ACC112 (cell line): ENCODE measurements at regions not wholly inside any gene's neighbourhood (a gene's known extent, or its start where the extent isn't known, plus 50 kb on each side); places are given as distances from the start of the nearest gene placed in this dataset.
"Not testable (repeated sequence)": the region's sequence is repeated elsewhere in the genome, so short reads cannot be mapped to it uniquely, and the experiment has no call there.

Experiments used
- H2AFZ ChIP-seq: fragments of 200-600 bp; sonication (generic); one replicate; pipeline ENCODE4 v1.6.0; 2017; ENCODE audit warnings: antibody characterized with exemption, low read length; ENCODE audit not compliant: unreplicated experiment
- H3K27ac ChIP-seq: fragments of 200-600 bp; sonication (generic); 2 replicates; pipeline ENCODE4 v1.5.1; 2014; ENCODE audit warnings: low read depth, mild to moderate bottlenecking, antibody characterized with exemption, low read length, moderate library complexity
- H3K27me3 ChIP-seq: fragments of 200-600 bp; sonication (generic); 2 replicates; pipeline ENCODE4 v1.6.1; 2014; ENCODE audit warnings: mild to moderate bottlenecking, antibody characterized with exemption, low read length, moderate library complexity, mixed read lengths; ENCODE audit not compliant: insufficient read depth
- H3K36me3 ChIP-seq: fragments of 200-600 bp; sonication (generic); 2 replicates; pipeline ENCODE4 v1.6.1; 2016; ENCODE audit warnings: mild to moderate bottlenecking, antibody characterized with exemption, low read length, moderate library complexity, mixed read lengths; ENCODE audit not compliant: insufficient read depth
- H3K4me1 ChIP-seq: fragments of 200-600 bp; sonication (generic); one replicate; pipeline ENCODE4 v1.6.1; 2016; ENCODE audit warnings: low read length, mixed read lengths; ENCODE audit not compliant: insufficient read depth, unreplicated experiment, control insufficient read depth
- H3K4me3 ChIP-seq: fragments of 200-600 bp; sonication (generic); 2 replicates; pipeline ENCODE4 v1.5.1; 2014; ENCODE audit warnings: mild to moderate bottlenecking, low read depth, low read length
- H3K79me2 ChIP-seq: fragments of 200-600 bp; sonication (generic); one replicate; pipeline ENCODE4 v1.6.0; 2016; ENCODE audit warnings: low read length; ENCODE audit not compliant: control insufficient read depth, unreplicated experiment, insufficient read depth

- H3K4me3 ChIP-seq, result no peak overlapping the region
- no peaks in the 10 kb centered on the region for H3K36me3 ChIP-seq
- H3K27me3 ChIP-seq, result no peaks in the 10 kb centered on the region
- H3K79me2 ChIP-seq, result no peaks in the 10 kb centered on the region
- H3K27ac ChIP-seq, result no peak overlapping the region
- no peak overlapping the region for H2AFZ ChIP-seq
- no peaks in the 10 kb centered on the region for H3K4me1 ChIP-seq
These were observed 2188.9 kb downstream of the PCDH7 start for GRCh38 chr4:32909053-32909452.

DNA sequence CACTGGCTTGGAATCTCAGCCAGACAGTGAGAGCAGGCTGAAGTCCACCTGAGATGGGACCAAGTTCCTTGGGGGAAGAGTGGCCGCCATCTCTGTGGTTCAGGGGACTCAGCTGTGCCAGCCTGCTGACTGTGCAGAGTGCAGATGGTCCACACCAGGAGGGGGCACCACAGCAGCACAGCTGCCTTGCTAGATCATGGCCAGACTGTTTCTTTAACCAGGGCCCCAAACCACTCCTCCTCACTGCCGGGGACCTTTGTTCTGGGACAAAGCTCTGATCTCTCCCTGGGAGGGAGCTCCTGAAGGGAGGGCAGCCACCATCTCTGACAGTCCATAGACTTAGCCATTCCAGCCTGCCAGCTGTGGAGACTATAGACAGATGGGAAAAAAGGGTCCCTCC is 2189.6 kb downstream of the PCDH7 start:
- Histone ChIP-seq H2AFZ (no peak overlapping the region), H3K27ac (no peak overlapping the region), H3K79me2 (no peaks in the 10 kb centered on the region), H3K4me3 (no peak overlapping the region), H3K36me3 (no peaks in the 10 kb centered on the region), H3K4me1 (no peaks in the 10 kb centered on the region), H3K27me3 (no peaks in the 10 kb centered on the region)

- Histone ChIP-seq H3K4me1 (no peaks in the 10 kb centered on the region), H3K27me3 (no peaks in the 10 kb centered on the region), H3K36me3 (no peaks in the 10 kb centered on the region), H3K79me2 (no peaks in the 10 kb centered on the region), H3K4me3 (no peak overlapping the region), H3K27ac (no peak overlapping the region), H2AFZ (no peak overlapping the region)
These were observed 2197.4 kb downstream of the PCDH7 start for GRCh38 chr4:32917586-32917985.

GRCh38 chr4:32929796-32930699 is 2209.9 kb downstream of the PCDH7 start:
- Histone ChIP-seq H3K4me1 (peaks cover 8% of the 10 kb centered on the region), H3K79me2 (no peaks in the 10 kb centered on the region), H2AFZ (no peak overlapping the region), H3K27me3 (no peaks in the 10 kb centered on the region), H3K27ac (no peak overlapping the region), H3K4me3 (no peak overlapping the region), H3K36me3 (no peaks in the 10 kb centered on the region)

- H3K27me3 ChIP-seq, result no peaks in the 10 kb centered on the region
- no peak overlapping the region for H2AFZ ChIP-seq
- no peak overlapping the region for H3K4me3 ChIP-seq
- no peak overlapping the region for H3K27ac ChIP-seq
- peaks cover 8% of the 10 kb centered on the region for H3K4me1 ChIP-seq
- H3K79me2 ChIP-seq, result no peaks in the 10 kb centered on the region
- no peaks in the 10 kb centered on the region for H3K36me3 ChIP-seq
These were observed 2210.5 kb downstream of the PCDH7 start for GRCh38 chr4:32930700-32931099.

DNA sequence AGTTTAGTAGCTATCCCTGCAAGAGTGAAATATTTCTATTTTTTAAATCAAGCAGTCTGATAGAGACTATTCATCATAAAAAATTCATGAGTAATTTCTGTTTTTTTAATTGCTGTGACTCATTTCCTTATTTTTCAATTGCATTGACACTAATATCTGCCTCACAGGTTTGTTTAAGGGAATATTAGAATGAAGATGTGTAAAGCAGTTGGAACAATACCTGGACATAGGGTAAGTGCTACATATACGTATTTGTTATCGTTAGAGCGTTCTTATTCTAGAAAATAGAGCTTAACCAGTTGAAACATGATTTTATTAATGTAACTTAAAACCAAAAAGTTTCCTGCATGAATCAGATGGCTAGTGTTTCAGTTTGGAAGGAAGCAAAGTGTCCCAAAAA is 2211.3 kb downstream of the PCDH7 start:
- Histone ChIP-seq H3K79me2 (no peaks in the 10 kb centered on the region), H3K36me3 (no peaks in the 10 kb centered on the region), H3K27me3 (no peaks in the 10 kb centered on the region), H3K27ac (no peak overlapping the region), H2AFZ (no peak overlapping the region), H3K4me3 (no peak overlapping the region), H3K4me1 (peaks cover 8% of the 10 kb centered on the region)

DNA sequence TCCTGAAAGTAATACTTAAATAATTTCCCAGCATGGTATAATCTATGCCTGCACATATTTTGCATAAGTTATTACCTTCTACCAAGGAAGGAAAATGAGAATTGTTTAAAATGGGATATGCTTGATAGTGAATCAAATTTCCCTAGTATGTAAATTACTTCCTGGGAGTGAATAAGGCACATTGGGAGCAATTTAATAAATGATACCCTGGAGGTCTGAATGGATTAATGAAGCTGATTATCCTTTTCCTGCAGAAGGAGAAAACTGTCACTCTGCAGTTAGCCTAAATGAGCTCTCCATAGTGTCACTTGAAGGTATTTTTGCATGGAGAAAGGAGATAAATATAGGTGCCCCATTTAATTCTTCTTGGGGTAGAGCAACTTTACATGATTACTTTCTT is 2212.0 kb downstream of the PCDH7 start:
- peaks cover 8% of the 10 kb centered on the region for H3K4me1 ChIP-seq
- H2AFZ ChIP-seq, result no peak overlapping the region
- no peaks in the 10 kb centered on the region for H3K36me3 ChIP-seq
- no peaks in the 10 kb centered on the region for H3K27me3 ChIP-seq
- no peak overlapping the region for H3K4me3 ChIP-seq
- no peaks in the 10 kb centered on the region for H3K79me2 ChIP-seq
- H3K27ac ChIP-seq, result no peak overlapping the region

- not testable (repeated sequence) for H3K4me1 ChIP-seq, H3K36me3 ChIP-seq, H3K27ac ChIP-seq, H2AFZ ChIP-seq, H3K4me3 ChIP-seq, H3K79me2 ChIP-seq, H3K27me3 ChIP-seq
These were observed 2219.1 kb downstream of the PCDH7 start for GRCh38 chr4:32939222-32939621.

DNA sequence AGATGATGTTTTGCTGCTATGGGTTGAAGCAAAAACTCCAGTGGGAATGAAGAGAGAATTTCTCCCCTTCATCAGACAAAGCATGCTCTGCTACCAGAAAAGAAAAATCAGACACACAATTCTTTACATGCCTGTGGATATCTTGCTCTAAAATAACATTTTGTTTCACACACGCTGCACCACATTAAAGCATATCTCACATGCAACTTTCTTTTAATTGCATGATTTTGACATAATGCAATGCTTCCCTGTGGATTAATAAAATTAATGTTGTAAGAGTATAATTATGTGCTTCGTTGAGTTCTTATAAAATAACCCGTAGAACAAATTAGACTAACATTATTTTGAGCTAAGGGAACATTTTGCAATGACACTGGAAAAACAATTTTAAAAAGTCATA is 2230.7 kb downstream of the PCDH7 start:
- Histone ChIP-seq H3K36me3 (no peaks in the 10 kb centered on the region), H3K4me3 (no peak overlapping the region)

GRCh38 chr4:32958586-32958985 is 2238.4 kb downstream of the PCDH7 start:
- Histone ChIP-seq H3K36me3 (no peaks in the 10 kb centered on the region), H3K27ac (no peak overlapping the region), H3K27me3 (no peaks in the 10 kb centered on the region), H3K4me3 (no peak overlapping the region), H2AFZ (no peak overlapping the region), H3K4me1 (no peaks in the 10 kb centered on the region), H3K79me2 (no peaks in the 10 kb centered on the region)

More for the DNA sequence above, 2230.7 kb downstream of the PCDH7 start:
- Histone ChIP-seq H3K79me2 (no peaks in the 10 kb centered on the region), H3K27ac (no peak overlapping the region), H3K27me3 (no peaks in the 10 kb centered on the region), H3K4me1 (no peaks in the 10 kb centered on the region), H2AFZ (no peak overlapping the region)

- Histone ChIP-seq H3K36me3 (no peaks in the 10 kb centered on the region), H3K4me3 (no peak overlapping the region), H3K27me3 (no peaks in the 10 kb centered on the region), H3K27ac (no peak overlapping the region), H3K79me2 (no peaks in the 10 kb centered on the region), H2AFZ (no peak overlapping the region), H3K4me1 (peaks cover 4% of the 10 kb centered on the region)
These were observed 2241.9 kb downstream of the PCDH7 start for GRCh38 chr4:32962100-32962499.
